Neural crest cell (in vitro differentiated cells): ENCODE measurements at regions not wholly inside any gene's neighbourhood (a gene's known extent, or its start where the extent isn't known, plus 50 kb on each side); places are given as distances from the start of the nearest gene placed in this dataset.
"Not testable (repeated sequence)": the region's sequence is repeated elsewhere in the genome, so short reads cannot be mapped to it uniquely, and the experiment has no call there.

Experiments used
- DNase-seq: peaks from one replicate; pipeline ENCODE4 v3.0.0; 2021; ENCODE audit warnings: low read depth, mixed read lengths, low spot score
- H3K27ac Mint-ChIP-seq: one replicate; pipeline ENCODE4 v1.8.0; 2021; ENCODE audit warnings: mild to moderate bottlenecking, mixed read lengths; ENCODE audit not compliant: unreplicated experiment
- H3K27me3 Mint-ChIP-seq: 2 replicates; pipeline ENCODE4 v1.8.0; 2021; ENCODE audit warnings: low read depth, mild to moderate bottlenecking, mixed read lengths
- H3K36me3 Mint-ChIP-seq: 2 replicates; pipeline ENCODE4 v1.8.0; 2021; ENCODE audit warnings: low read depth, mild to moderate bottlenecking, mixed read lengths
- H3K4me1 Mint-ChIP-seq: 2 replicates; pipeline ENCODE4 v1.8.0; 2021; ENCODE audit warnings: mixed read lengths
- H3K4me3 Mint-ChIP-seq: one replicate; pipeline ENCODE4 v1.8.0; 2021; ENCODE audit warnings: mild to moderate bottlenecking, mixed read lengths
- H3K9me3 Mint-ChIP-seq: 2 replicates; pipeline ENCODE4 v1.8.0; 2021; ENCODE audit warnings: mixed read lengths
- TF ChIP-seq, protein P1 (sequence below): fragments of 200-600 bp; sonication (generic); conservative IDR thresholded peaks from 2 replicates; pipeline ENCODE4 v1.5.0; 2021; ENCODE audit warnings: antibody characterized with exemption, mild to moderate bottlenecking

DNA sequence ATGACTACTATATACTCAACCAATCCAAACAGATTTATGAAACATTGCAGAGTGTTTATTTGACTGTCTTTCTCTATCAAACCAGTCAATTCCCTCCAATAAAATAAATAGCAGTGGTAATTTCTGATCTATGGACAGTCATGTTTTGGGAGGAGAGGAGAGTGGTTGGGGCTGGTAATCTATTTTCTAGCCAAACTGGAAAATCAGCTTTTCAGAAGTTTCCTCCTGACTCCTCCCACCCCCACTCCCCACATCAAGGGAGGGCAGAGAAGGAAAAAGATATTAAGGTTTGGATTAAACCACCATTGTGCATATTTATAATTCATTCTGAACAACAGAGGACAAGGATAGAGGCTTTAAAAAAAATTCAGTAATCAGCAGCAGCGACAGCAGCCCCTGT, 69.4 kb upstream of the SOX13 start:
- H3K4me1 Mint-ChIP-seq: peaks cover 7% of the 10 kb centered on the region
- H3K9me3 Mint-ChIP-seq: peaks cover 9% of the 10 kb centered on the region
- H3K4me3 Mint-ChIP-seq: no peak overlapping the region
- H3K27me3 Mint-ChIP-seq: no peaks in the 10 kb centered on the region
- H3K27ac Mint-ChIP-seq: no peak overlapping the region
- no peak for DNase-seq
- TF ChIP-seq, protein P1, sequence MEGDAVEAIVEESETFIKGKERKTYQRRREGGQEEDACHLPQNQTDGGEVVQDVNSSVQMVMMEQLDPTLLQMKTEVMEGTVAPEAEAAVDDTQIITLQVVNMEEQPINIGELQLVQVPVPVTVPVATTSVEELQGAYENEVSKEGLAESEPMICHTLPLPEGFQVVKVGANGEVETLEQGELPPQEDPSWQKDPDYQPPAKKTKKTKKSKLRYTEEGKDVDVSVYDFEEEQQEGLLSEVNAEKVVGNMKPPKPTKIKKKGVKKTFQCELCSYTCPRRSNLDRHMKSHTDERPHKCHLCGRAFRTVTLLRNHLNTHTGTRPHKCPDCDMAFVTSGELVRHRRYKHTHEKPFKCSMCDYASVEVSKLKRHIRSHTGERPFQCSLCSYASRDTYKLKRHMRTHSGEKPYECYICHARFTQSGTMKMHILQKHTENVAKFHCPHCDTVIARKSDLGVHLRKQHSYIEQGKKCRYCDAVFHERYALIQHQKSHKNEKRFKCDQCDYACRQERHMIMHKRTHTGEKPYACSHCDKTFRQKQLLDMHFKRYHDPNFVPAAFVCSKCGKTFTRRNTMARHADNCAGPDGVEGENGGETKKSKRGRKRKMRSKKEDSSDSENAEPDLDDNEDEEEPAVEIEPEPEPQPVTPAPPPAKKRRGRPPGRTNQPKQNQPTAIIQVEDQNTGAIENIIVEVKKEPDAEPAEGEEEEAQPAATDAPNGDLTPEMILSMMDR: no peak
- H3K36me3 Mint-ChIP-seq: peaks cover 3% of the 10 kb centered on the region

- no peaks in the 10 kb centered on the region for H3K4me1 Mint-ChIP-seq
Observed at GRCh38 chr1:204011426-204011825, 61.5 kb upstream of the SOX13 start.

DNA sequence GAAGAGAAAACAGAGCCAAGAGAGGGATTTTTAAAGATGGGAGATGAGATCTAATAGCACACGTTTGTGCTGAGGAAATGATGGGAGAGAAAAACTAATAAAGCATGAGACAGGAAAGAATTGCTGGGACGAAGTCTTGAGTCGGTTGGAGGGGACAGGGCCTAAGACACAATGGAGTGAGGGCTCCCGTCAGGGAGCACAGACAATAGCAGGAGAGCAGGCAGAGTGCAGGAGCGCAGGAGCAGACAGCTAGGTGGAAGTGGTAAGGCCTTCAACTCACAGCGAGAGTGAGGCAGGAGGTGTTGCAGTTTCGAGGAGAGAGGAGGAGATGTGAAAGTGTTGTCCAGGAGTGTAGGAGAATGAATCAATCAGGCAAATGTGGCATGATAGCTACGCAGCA, 59.9 kb upstream of the SOX13 start:
- DNase-seq: no peak
- H3K27ac Mint-ChIP-seq: no peak overlapping the region
- H3K27me3 Mint-ChIP-seq: no peaks in the 10 kb centered on the region
- H3K4me1 Mint-ChIP-seq: peaks cover 6% of the 10 kb centered on the region
- H3K36me3 Mint-ChIP-seq: no peaks in the 10 kb centered on the region
- no peak overlapping the region for H3K4me3 Mint-ChIP-seq
- H3K9me3 Mint-ChIP-seq: no peaks in the 10 kb centered on the region
- TF ChIP-seq, protein P1: no peak

More at GRCh38 chr1:204011426-204011825, 61.5 kb upstream of the SOX13 start:
- Mint-ChIP-seq H3K4me3 (no peak overlapping the region), H3K36me3 (no peaks in the 10 kb centered on the region), H3K9me3 (no peaks in the 10 kb centered on the region), H3K27ac (no peak overlapping the region), H3K27me3 (no peaks in the 10 kb centered on the region)
- TF ChIP-seq, protein P1: no peak
- DNase-seq: no peak

DNA sequence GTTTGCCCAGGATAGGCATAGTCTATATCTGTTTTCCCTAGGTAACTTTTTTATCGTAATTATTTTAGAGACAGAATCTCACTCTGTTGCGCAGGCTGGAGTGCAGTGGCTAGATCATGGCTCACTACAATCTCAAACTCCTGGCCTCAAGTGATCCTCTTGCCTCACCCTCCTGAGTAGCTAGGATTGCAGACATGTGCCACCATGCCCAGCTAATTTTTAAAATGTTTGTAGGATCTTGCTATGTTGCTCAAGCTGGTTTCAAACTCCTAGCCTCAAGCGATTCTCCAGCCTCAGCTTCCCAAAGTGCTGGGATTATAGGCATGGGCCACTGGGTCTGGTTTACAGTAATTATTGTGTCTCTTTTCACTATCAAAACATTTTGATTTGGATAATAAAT, 58.6 kb upstream of the SOX13 start:
- Mint-ChIP-seq H3K4me3 (no peak overlapping the region), H3K36me3 (no peaks in the 10 kb centered on the region), H3K9me3 (peaks cover under 1% of the 10 kb centered on the region), H3K27ac (no peak overlapping the region), H3K27me3 (no peaks in the 10 kb centered on the region), H3K4me1 (peaks cover 6% of the 10 kb centered on the region)
- DNase-seq: no peak
- TF ChIP-seq, protein P1: no peak

DNA sequence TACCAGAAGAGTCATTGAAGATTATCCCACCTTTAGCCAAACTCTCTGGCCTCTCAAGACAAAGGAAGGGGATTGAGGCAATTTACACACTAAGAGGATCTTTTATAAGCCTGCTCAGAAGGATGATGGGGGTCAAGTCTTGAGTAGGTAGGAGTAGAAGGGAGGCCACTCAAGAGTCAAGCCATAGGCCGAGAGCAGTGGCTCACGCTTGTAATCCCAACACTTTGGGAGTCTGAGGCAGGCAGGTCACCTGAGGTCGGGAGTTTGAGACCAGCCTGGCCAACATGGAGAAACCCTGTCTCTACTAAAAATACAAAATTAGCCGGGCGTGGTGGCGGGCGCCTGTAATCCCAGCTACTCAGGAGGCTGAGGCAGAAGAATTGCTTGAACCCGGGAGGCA, 58.0 kb upstream of the SOX13 start:
- not testable (repeated sequence) for H3K27me3 Mint-ChIP-seq, H3K4me1 Mint-ChIP-seq, H3K4me3 Mint-ChIP-seq, DNase-seq, H3K9me3 Mint-ChIP-seq, H3K36me3 Mint-ChIP-seq, H3K27ac Mint-ChIP-seq

DNA sequence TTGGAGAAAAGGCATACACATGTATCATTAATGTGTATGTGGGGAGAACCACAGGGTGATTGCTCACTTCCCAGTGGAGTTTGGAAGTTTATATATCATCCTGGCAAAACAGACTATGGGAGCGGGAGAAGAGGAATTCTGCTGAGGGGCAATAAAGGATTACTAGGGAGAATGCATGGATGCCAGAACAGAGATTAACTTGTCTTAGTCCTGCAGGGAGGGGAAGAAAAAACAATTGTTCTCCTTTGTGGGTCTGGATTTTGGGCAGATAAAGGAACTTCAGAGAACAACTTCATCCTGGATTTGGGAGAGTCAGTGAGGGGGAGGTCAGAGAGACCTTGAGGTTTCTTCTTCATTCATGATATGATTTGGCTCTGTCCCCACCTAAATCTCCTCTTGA, 55.9 kb upstream of the SOX13 start:
- TF ChIP-seq, protein P1: no peak
- Mint-ChIP-seq H3K36me3 (no peaks in the 10 kb centered on the region), H3K4me3 (no peak overlapping the region), H3K27ac (no peak overlapping the region), H3K4me1 (peaks cover 16% of the 10 kb centered on the region), H3K27me3 (no peaks in the 10 kb centered on the region), H3K9me3 (peaks cover 3% of the 10 kb centered on the region)
- no peak for DNase-seq
